ENCODE measurements at regions not wholly inside any gene's neighbourhood (a gene's known extent, or its start where the extent isn't known, plus 50 kb on each side); places are given as distances from the start of the nearest gene placed in this dataset.

- TF ChIP-seq CTCF (IDR thresholded peaks at IDR 0.05) (no peak), POLR2A (IDR thresholded peaks at IDR 0.05) (no peak), POLR2AphosphoS5 (IDR thresholded peaks at IDR 0.05) (no peak), EP300 (IDR thresholded peaks at IDR 0.05) (no peak)
Observed at GRCh38 chr7:32316839-32317238, 173.3 kb downstream of the LSM5 start.
